VCaP (cell line): ENCODE measurements at regions not wholly inside any gene's neighbourhood (a gene's known extent, or its start where the extent isn't known, plus 50 kb on each side); places are given as distances from the start of the nearest gene placed in this dataset.

Experiments used
- H3K27ac ChIP-seq: fragments of 450-650 bp; 2 replicates; pipeline ENCODE4 v1.5.1; 2017
- CTCF ChIP-seq: fragments of 450-650 bp; conservative IDR thresholded peaks from 2 replicates; pipeline ENCODE4 v1.5.1; 2017; ENCODE audit warnings: mild to moderate bottlenecking, moderate library complexity

- TF ChIP-seq CTCF: no peak
Observed at GRCh38 chr10:78968300-78968942, 100.3 kb upstream of the ZMIZ1 start.

GRCh38 chr10:78968943-78969342 is 99.8 kb upstream of the ZMIZ1 start:
- TF ChIP-seq CTCF: no peak

More at GRCh38 chr10:78968300-78968942, 100.3 kb upstream of the ZMIZ1 start:
- no peak overlapping the region for H3K27ac ChIP-seq

GRCh38 chr10:78969719-78970118 is 99.0 kb upstream of the ZMIZ1 start:
- H3K27ac ChIP-seq: no peak overlapping the region
- no peak for TF ChIP-seq CTCF

More at GRCh38 chr10:78968943-78969342, 99.8 kb upstream of the ZMIZ1 start:
- H3K27ac ChIP-seq: no peak overlapping the region

GRCh38 chr10:78970261-78970660 is 98.5 kb upstream of the ZMIZ1 start:
- no peak for TF ChIP-seq CTCF
- no peak overlapping the region for H3K27ac ChIP-seq

- no peak overlapping the region for H3K27ac ChIP-seq
- no peak for TF ChIP-seq CTCF
Observed at GRCh38 chr10:78971094-78971682, 97.6 kb upstream of the ZMIZ1 start.

GRCh38 chr10:78972160-78972946 is 96.4 kb upstream of the ZMIZ1 start:
- H3K27ac ChIP-seq: peak overlapping the region; percentile 97

More at GRCh38 chr10:78972160-78972946, 96.4 kb upstream of the ZMIZ1 start:
- no peak for TF ChIP-seq CTCF
